Loucy (cell line): ENCODE measurements at regions not wholly inside any gene's neighbourhood (a gene's known extent, or its start where the extent isn't known, plus 50 kb on each side); places are given as distances from the start of the nearest gene placed in this dataset.

Experiments
- EZH2phosphoT487 ChIP-seq: fragments of 200-600 bp; IDR thresholded peaks from 2 replicates; pipeline ENCODE4 v1.6.1; 2018; ENCODE audit warnings: antibody characterized with exemption, mild to moderate bottlenecking, moderate library complexity, borderline replicate concordance
- TF ChIP-seq, protein P1 (sequence below): fragments of 200-600 bp; sonication (generic); conservative IDR thresholded peaks from 2 replicates; pipeline ENCODE4 v1.5.1; 2014; ENCODE audit warnings: mild to moderate bottlenecking, antibody characterized with exemption, low read length

DNA sequence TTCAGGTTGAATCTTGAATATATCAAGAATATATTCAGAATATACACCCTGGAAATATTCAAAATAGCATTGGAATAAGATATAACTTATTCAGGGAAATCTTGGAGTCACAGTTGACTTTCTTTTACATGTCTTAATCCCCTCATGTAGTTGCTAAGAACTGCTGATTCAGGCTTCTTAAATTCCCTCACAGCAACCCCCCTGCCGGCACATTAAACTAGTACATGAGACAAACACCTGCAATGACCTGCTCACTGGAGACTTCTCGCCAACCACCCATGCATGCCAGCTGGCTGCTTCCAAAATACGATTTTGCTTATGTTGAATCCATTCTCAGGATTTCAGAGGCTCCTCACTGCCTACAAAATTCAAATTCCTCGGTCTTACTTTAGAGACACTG is 997.1 kb downstream of the EFNB2 start:
- TF ChIP-seq, protein P1, sequence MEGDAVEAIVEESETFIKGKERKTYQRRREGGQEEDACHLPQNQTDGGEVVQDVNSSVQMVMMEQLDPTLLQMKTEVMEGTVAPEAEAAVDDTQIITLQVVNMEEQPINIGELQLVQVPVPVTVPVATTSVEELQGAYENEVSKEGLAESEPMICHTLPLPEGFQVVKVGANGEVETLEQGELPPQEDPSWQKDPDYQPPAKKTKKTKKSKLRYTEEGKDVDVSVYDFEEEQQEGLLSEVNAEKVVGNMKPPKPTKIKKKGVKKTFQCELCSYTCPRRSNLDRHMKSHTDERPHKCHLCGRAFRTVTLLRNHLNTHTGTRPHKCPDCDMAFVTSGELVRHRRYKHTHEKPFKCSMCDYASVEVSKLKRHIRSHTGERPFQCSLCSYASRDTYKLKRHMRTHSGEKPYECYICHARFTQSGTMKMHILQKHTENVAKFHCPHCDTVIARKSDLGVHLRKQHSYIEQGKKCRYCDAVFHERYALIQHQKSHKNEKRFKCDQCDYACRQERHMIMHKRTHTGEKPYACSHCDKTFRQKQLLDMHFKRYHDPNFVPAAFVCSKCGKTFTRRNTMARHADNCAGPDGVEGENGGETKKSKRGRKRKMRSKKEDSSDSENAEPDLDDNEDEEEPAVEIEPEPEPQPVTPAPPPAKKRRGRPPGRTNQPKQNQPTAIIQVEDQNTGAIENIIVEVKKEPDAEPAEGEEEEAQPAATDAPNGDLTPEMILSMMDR = no peak
- TF ChIP-seq EZH2phosphoT487 = no peak
